ENCODE measurements at regions not wholly inside any gene's neighbourhood (a gene's known extent, or its start where the extent isn't known, plus 50 kb on each side); places are given as distances from the start of the nearest gene placed in this dataset.

GRCh38 chr2:23200068-23200786, 184.8 kb upstream of the KLHL29 start:
- no peak for DNase-seq

DNA sequence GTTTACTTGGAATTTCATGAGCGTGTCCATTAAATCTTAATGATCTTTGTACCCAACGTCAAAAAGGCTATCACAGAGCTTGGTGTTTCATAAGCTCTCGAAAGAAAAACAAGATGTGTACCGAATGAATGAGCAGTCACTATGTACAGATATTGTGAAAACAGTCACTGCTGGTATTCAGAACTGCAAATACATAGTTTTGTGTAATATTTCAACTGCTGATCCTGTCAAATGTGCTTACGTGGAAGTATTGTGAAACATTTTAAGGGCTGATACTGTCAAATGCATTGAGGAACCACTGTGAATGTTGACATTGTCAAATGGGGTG, 184.2 kb upstream of the KLHL29 start:
- no peak for DNase-seq

- DNase-seq: no peak
These were observed 181.6 kb upstream of the KLHL29 start for GRCh38 chr2:23203383-23203782.

GRCh38 chr2:23204685-23205242, 180.2 kb upstream of the KLHL29 start:
- no peak for DNase-seq

GRCh38 chr2:23206650-23207049, 178.3 kb upstream of the KLHL29 start:
- no peak for DNase-seq

- DNase-seq: no peak
These were observed 177.1 kb upstream of the KLHL29 start for GRCh38 chr2:23207871-23208270.

DNA sequence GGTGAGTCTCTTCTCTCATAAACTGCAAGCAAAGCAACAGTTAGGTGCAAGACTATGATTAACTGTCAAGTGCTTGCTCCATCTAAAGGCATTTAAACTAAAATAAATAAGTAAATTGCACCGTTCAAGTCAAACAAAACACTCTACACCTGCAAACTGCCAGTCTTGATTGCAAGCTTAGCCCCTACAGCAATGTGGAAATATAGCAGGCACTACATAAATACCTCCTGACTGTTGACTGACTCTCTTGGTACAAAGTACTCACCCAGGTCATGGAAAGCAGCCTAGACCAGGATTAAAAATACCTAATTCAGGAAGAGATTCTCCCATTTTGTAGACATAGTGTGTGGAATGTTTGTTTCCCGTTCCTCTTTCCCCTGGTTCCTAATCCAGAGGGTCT, 176.6 kb upstream of the KLHL29 start:
- DNase-seq: no peak

GRCh38 chr2:23209059-23209458, 175.9 kb upstream of the KLHL29 start:
- DNase-seq: no peak

DNA sequence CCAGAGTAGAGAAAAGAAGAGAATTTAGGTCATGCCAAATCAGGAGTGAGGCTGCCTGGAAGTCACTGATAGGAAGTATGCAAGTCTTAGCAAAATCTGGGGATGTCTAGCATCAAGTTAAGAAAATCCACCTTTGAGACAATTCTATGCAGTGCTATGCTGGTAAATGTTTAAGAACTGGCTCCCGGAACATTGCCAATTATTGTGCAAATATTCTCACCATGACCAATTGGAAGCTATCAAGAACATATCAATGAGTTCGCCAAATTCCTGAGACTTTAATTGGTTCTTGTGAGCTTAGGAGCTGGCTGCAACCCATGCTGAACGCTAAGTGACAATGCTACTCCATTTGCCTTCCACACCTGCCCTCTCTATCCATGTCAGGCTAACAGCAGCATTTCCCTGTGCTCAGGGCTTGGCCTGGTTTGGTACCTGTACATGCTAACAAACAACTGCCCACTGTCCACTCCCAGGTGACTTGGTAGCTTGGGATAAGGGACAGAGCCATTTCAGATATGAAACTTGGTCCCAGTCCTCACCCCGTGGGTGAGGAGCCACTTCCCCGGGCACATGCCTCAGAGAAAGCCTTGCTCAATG, 172.9 kb upstream of the KLHL29 start:
- DNase-seq: no peak

GRCh38 chr2:23213196-23213595, 171.8 kb upstream of the KLHL29 start:
- DNase-seq: no peak

DNA sequence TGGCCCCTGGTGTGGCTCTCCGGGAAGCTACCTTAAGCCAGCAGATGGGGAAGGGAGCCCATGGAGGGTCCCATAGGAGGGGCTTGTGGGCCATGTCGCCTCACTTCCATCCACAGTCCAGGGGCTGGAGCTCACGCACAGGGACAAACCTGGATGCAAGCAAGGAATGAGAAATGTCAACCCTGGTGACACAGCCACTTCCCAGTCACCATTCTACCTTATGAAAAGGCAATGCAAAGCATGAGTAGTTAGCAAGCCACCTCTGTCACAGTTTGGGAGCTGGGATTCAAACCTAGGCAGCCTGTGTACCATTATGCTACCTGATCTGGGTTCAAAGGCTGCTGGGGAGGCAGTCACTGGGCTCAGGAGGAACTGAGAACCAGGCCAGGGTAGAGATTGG, 170.0 kb upstream of the KLHL29 start:
- DNase-seq: no peak

DNA sequence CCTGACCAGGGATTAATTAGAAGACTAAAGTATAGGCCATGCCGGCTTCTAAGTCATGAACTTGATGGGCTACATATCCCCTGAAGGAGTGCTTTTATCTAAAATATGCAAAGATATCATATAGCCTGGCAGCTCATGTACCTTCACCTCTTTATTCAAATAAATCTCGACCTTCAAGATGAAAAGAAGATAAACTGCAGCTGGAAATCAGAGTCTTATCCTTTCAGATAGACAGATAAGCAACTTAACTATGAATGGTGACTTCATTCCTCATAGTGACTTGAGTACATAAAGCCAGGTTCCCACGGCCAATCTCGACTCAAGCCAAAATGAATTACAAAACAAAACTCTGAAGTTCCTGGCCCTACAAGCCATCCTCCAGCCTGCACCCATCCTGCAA, 165.3 kb upstream of the KLHL29 start:
- no peak for DNase-seq

- DNase-seq: no peak
These were observed 164.4 kb upstream of the KLHL29 start for GRCh38 chr2:23220513-23221094.

DNA sequence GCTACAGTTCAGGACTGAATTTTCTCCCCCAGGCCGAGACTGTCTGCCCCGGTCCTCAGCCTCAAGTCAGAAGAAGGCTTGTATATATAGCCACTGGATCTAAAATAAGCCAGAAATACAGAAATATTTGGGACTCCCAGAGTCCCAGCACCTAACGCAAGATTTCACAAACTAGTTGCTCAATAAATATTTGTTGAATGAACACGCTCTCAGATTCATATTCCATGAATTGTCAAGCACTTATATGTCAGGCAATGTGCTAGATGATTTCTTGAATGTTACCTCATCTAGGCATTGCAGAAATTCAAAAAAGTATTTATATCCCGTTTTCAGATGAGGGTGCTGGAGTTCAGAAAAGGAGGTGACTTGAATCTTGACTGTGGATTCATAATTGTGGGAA, 163.7 kb upstream of the KLHL29 start:
- no peak for DNase-seq

DNA sequence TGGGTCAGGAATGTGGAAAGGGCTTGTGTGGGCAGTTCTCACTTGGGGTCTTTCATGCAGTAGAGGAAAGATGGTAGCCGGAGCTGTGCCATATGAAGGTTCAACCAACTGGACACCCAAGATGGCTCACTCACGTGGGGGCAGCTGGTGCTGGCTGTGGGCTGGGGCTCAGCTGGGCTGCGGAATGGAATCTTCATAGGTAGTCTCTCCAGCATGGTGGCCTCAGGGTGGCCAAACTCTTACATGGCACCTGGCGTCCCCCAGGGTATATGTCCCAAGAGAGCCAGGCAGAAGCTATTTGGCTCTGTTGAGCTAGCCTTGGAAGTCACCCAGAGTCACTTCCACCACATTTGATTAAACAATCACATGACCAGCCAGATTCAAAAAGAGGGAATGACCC, 163.1 kb upstream of the KLHL29 start:
- no peak for DNase-seq

DNA sequence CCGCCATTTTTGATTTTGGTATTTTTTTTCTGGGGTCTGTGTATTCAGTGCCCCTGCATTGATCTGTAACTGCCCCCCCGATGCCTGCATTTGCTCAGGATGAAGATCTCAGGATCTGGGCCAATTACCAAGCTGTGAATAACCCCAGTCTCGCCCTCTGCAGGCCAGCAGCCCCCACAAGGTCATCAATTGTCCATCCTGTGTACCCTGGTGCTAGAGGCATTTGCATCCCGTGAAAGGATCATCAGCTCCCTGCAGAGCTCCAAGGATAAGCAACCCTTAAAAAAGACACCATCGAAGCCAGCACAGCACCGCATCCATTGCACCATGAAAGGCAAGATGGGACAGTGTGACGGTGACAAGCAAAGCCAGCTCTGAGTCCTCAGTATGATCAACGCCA, 154.1 kb upstream of the KLHL29 start:
- DNase-seq: no peak

DNA sequence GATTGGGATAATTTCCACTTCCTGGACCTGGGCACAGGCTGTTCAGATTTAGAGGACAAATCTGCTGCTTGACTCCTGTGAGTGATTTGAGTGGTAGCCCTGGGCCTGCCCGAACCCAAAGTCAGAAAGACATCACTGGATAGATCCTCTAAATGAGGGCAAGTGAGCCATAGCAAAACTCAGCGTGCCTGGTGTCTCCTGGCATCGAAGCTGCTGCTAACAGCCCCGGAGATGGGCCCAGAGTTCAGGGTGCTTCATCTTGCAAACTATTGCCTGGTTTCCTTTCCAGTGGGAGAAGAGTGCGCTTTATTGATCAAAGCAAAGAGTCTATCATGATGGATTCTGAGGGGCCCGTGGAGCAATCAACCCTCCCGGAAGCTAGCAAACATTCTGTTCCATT, 153.1 kb upstream of the KLHL29 start:
- no peak for DNase-seq

DNA sequence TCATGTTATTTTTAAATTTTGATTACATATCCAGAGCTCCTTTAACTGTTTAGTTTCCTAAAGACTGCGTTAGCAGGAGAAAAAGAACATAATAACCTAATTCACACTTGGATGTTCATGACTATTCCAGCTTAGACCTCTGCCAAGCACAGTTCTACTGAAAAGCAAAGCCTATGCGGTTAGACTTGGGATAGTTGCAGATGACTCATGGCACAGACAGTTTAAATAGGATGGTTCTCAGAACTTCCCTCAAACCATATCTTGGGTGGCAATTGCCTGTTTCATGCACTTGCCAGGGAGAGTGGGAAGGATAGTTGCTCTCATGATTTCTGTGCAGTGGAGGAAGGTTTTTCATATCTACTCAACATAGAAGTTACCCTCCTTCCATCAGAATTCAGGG, 149.7 kb upstream of the KLHL29 start:
- DNase-seq: no peak

GRCh38 chr2:23235736-23236135, 149.2 kb upstream of the KLHL29 start:
- DNase-seq: no peak

GRCh38 chr2:23237147-23237546, 147.8 kb upstream of the KLHL29 start:
- no peak for DNase-seq

DNA sequence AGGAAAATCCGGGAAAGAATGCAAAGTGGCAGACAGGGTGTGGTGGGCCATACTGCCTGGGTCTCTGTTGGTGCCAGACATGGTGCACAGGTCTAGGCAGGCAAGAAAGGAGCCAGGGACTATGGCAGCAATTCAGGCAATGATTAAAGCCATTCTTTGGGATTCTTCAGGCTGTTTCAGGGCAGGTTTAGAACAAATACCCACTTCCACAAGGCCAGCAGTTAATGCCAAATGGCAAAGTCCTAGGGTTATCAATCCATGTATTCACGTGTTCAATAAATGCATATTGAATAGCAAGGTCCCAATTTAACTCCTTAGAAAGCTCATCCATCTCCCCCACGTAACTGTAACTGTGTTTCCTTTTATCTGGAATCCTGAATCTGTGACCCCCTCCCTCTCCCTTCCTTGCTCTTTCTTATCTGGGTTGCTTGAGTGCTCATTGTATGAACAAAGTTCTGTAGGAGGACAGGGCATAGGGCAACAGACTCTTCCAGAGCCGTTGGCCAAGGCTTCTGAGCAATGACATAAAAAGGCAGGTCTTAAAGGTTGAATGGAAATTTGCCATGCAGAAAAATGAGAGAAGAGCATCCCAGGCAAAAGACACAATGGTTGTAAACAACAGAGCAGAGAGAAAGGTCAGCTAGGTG, 146.8 kb upstream of the KLHL29 start:
- no peak for DNase-seq

GRCh38 chr2:23239374-23239773, 145.6 kb upstream of the KLHL29 start:
- DNase-seq: no peak

- no peak for DNase-seq
These were observed 143.9 kb upstream of the KLHL29 start for GRCh38 chr2:23241121-23241520.

Measured in activated naive CD4-positive, alpha-beta T cell treated with anti-CD3 and anti-CD28 coated beads, Interleukin-2, amount 50 U/mL, for 16 hours (primary cell).